ENCODE measurements at regions not wholly inside any gene's neighbourhood (a gene's known extent, or its start where the extent isn't known, plus 50 kb on each side); places are given as distances from the start of the nearest gene placed in this dataset.
A peak's percentile ranks its signal among the peaks of the same experiment; 100 is the strongest.

DNA sequence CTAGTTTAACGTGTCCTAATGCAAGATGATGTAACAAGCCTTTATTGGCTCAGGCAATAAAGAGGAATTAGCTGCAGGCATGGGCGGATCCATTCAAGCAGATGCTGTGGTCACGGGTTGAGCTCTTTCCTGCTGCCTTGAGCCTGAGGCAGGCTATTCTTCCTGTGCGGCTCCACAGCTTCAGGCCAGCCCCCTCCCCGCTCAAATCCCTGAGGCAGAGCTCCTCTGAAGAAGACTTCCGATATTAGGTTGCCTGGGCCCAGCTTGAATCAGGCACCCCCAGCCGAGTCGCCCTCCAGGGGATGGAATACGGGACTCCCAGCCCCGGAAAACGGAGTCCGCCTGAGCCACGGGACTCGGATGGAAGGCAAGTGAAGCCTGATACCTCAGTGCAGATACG is 95.0 kb upstream of the RUFY1 start:
- 88% methylated on average over 15 of the region's 15 CpGs for WGBS (ENCODE audit: insufficient coverage)
- no peak overlapping the region for H3K4me3 ChIP-seq (ENCODE audit: low read length)
- no peak for TF ChIP-seq CTCF (IDR thresholded peaks at IDR 0.05)

DNA sequence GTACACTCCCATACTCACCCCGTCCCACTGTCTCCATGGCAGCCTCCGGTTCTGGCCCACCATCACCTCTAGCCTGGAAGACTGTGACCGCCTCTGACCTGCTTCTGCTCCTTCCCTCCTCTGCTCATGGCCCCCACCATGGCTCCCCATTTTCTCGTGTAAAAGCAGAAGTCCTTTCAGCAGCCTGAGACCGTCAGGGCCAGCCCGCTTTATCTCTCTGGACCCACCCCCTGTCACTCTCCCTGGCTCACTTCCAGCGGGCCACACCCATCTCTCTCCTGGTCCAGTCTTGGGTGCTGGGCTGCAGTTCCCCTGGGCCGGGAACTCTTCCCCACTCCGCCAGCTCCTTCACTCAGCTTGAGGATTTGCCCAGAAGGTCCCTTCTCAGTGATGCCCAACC is 96.0 kb upstream of the RUFY1 start:
- peaks cover 16% of the 10 kb centered on the region for H3K9me3 ChIP-seq (ENCODE audit: control insufficient read depth, insufficient read depth, low read length)

More for the DNA sequence above, 95.0 kb upstream of the RUFY1 start:
- peaks cover 4% of the 10 kb centered on the region for H3K4me1 ChIP-seq (ENCODE audit: control insufficient read depth, insufficient read depth, low read length)
- Mint-ChIP-seq H3K4me3 (no peak overlapping the region), H3K27ac (peak overlapping the region in 1 of 2 donors; percentile 78), H3K9me3 (peaks cover 4 to 5% of the 10 kb centered on the region in 2 donors), H3K27me3 (ENCODE audit: low read depth in 2 of 2) (peaks cover 0 to 4% of the 10 kb centered on the region in 2 donors), H3K4me1 (no peaks in the 10 kb centered on the region), H3K36me3 (no peaks in the 10 kb centered on the region)
- ATAC-seq, result no peak
- H3K36me3 ChIP-seq (ENCODE audit: control insufficient read depth, insufficient read depth, low read length), result no peaks in the 10 kb centered on the region
- intact Hi-C loops (cut with micrococcal nuclease), result no loop called here
- H3K27me3 ChIP-seq (ENCODE audit: control insufficient read depth, insufficient read depth, low read length), result no peaks in the 10 kb centered on the region
- no peak for DNase-seq
- H3K27ac ChIP-seq (ENCODE audit: low read length), result no peak overlapping the region
- peaks cover 16% of the 10 kb centered on the region for H3K9me3 ChIP-seq (ENCODE audit: control insufficient read depth, insufficient read depth, low read length)

GRCh38 chr5:179453616-179454015 is 96.7 kb upstream of the RUFY1 start:
- DNase-seq, result no peak
- 80% methylated on average over 7 of the region's 7 CpGs for WGBS (ENCODE audit: insufficient coverage)
- Mint-ChIP-seq H3K27me3 (ENCODE audit: low read depth in 2 of 2) (peaks cover 0 to 4% of the 10 kb centered on the region in 2 donors), H3K4me1 (no peaks in the 10 kb centered on the region), H3K9me3 (peaks cover 4 to 5% of the 10 kb centered on the region in 2 donors), H3K27ac (no peak overlapping the region), H3K36me3 (no peaks in the 10 kb centered on the region), H3K4me3 (no peak overlapping the region)
- H3K4me1 ChIP-seq (ENCODE audit: control insufficient read depth, insufficient read depth, low read length), result peaks cover 4% of the 10 kb centered on the region
- no peaks in the 10 kb centered on the region for H3K27me3 ChIP-seq (ENCODE audit: control insufficient read depth, insufficient read depth, low read length)
- TF ChIP-seq CTCF (IDR thresholded peaks at IDR 0.05), result no peak
- peaks cover 16% of the 10 kb centered on the region for H3K9me3 ChIP-seq (ENCODE audit: control insufficient read depth, insufficient read depth, low read length)
- ATAC-seq, result no peak
- no peaks in the 10 kb centered on the region for H3K36me3 ChIP-seq (ENCODE audit: control insufficient read depth, insufficient read depth, low read length)
- intact Hi-C loops (cut with micrococcal nuclease), result no loop called here
- no peak overlapping the region for H3K27ac ChIP-seq (ENCODE audit: low read length)
- H3K4me3 ChIP-seq (ENCODE audit: low read length), result no peak overlapping the region

More for the DNA sequence above, 96.0 kb upstream of the RUFY1 start:
- intact Hi-C loops (cut with micrococcal nuclease), result no loop called here
- H3K4me3 ChIP-seq (ENCODE audit: low read length), result no peak overlapping the region
- DNase-seq, result no peak
- H3K27ac ChIP-seq (ENCODE audit: low read length), result no peak overlapping the region
- Mint-ChIP-seq H3K4me1 (no peaks in the 10 kb centered on the region), H3K36me3 (no peaks in the 10 kb centered on the region), H3K27me3 (ENCODE audit: low read depth in 2 of 2) (peaks cover 0 to 4% of the 10 kb centered on the region in 2 donors), H3K4me3 (no peak overlapping the region), H3K27ac (no peak overlapping the region), H3K9me3 (peaks cover 4 to 5% of the 10 kb centered on the region in 2 donors)
- H3K27me3 ChIP-seq (ENCODE audit: control insufficient read depth, insufficient read depth, low read length), result no peaks in the 10 kb centered on the region
- peaks cover 4% of the 10 kb centered on the region for H3K4me1 ChIP-seq (ENCODE audit: control insufficient read depth, insufficient read depth, low read length)
- TF ChIP-seq CTCF (IDR thresholded peaks at IDR 0.05), result no peak
- H3K36me3 ChIP-seq (ENCODE audit: control insufficient read depth, insufficient read depth, low read length), result no peaks in the 10 kb centered on the region
- no peak for ATAC-seq
- WGBS (ENCODE audit: insufficient coverage), result 76% methylated on average over 9 of the region's 9 CpGs

All from natural killer cell (primary cell).